H9 (cell line): ENCODE measurements at regions not wholly inside any gene's neighbourhood (a gene's known extent, or its start where the extent isn't known, plus 50 kb on each side); places are given as distances from the start of the nearest gene placed in this dataset.

Source experiments
- DNase-seq: peaks from one replicate; pipeline ENCODE4 v3.0.0-alpha.2; 2017
- H2AFZ ChIP-seq: one replicate; pipeline ENCODE4 v1.6.1; 2013; ENCODE audit warnings: mild to moderate bottlenecking, low read length, control low read depth, moderate library complexity
- H2AK5ac ChIP-seq: 2 replicates; pipeline ENCODE4 v1.6.1; 2013; ENCODE audit warnings: low read length, control low read depth, mixed read lengths; ENCODE audit not compliant: insufficient read length
- H2BK120ac ChIP-seq: one replicate; pipeline ENCODE4 v1.6.1; 2013; ENCODE audit warnings: low read depth, mild to moderate bottlenecking, low read length, control low read depth, inconsistent platforms; ENCODE audit not compliant: poor library complexity, severe bottlenecking
- H2BK12ac ChIP-seq: 2 replicates; pipeline ENCODE4 v1.6.1; 2013; ENCODE audit warnings: low read length, control low read depth, mixed read lengths, low read depth; ENCODE audit not compliant: insufficient read length
- H2BK15ac ChIP-seq: 2 replicates; pipeline ENCODE4 v1.6.1; 2013; ENCODE audit warnings: low read depth, low read length, control low read depth
- H2BK20ac ChIP-seq: one replicate; pipeline ENCODE4 v1.6.1; 2013; ENCODE audit warnings: low read depth, mild to moderate bottlenecking, low read length, control low read depth, inconsistent platforms; ENCODE audit not compliant: poor library complexity, severe bottlenecking
- H2BK5ac ChIP-seq: 2 replicates; pipeline ENCODE4 v1.6.1; 2013; ENCODE audit warnings: low read length, control low read depth, mixed read lengths; ENCODE audit not compliant: insufficient read length
- H3K14ac ChIP-seq: 2 replicates; pipeline ENCODE4 v1.6.1; 2013; ENCODE audit warnings: low read length, control low read depth; ENCODE audit not compliant: insufficient read depth
- H3K18ac ChIP-seq: 2 replicates; pipeline ENCODE4 v1.6.1; 2013; ENCODE audit warnings: low read depth, mild to moderate bottlenecking, mixed read lengths, low read length, control low read depth; ENCODE audit not compliant: insufficient read length
- H3K23ac ChIP-seq: 2 replicates; pipeline ENCODE4 v1.6.1; 2013; ENCODE audit warnings: low read length, control low read depth, mixed read lengths, low read depth; ENCODE audit not compliant: insufficient read length
- H3K23me2 ChIP-seq: 2 replicates; pipeline ENCODE4 v1.6.1; 2013; ENCODE audit warnings: low read depth, mild to moderate bottlenecking, mixed read lengths, low read length, control low read depth; ENCODE audit not compliant: insufficient read length, poor library complexity, severe bottlenecking
- H3K27ac ChIP-seq: 2 replicates; pipeline ENCODE4 v1.5.1; 2013; ENCODE audit warnings: low read length, control low read depth, mixed read lengths, low read depth; ENCODE audit not compliant: insufficient read length
- H3K27me3 ChIP-seq: 2 replicates; pipeline ENCODE4 v1.6.1; 2013; ENCODE audit warnings: low read length, control low read depth, inconsistent platforms; ENCODE audit not compliant: insufficient read depth
- H3K4ac ChIP-seq: 2 replicates; pipeline ENCODE4 v1.6.1; 2013; ENCODE audit warnings: low read depth, mild to moderate bottlenecking, control low read depth, inconsistent platforms, low read length, moderate library complexity
- H3K4me1 ChIP-seq: 2 replicates; pipeline ENCODE4 v1.6.1; 2013; ENCODE audit warnings: low read length, control low read depth, inconsistent platforms; ENCODE audit not compliant: insufficient read depth
- H3K4me2 ChIP-seq: 2 replicates; pipeline ENCODE4 v1.6.1; 2013; ENCODE audit warnings: low read length, control low read depth, mixed read lengths; ENCODE audit not compliant: insufficient read length, insufficient read depth
- H3K56ac ChIP-seq: 2 replicates; pipeline ENCODE4 v1.6.1; 2013; ENCODE audit warnings: low read depth, mild to moderate bottlenecking, mixed read lengths, low read length, control low read depth; ENCODE audit not compliant: insufficient read length
- H3K79me1 ChIP-seq: 2 replicates; pipeline ENCODE4 v1.6.1; 2013; ENCODE audit warnings: low read depth, mild to moderate bottlenecking, moderate library complexity, low read length, control low read depth, inconsistent platforms; ENCODE audit not compliant: insufficient read depth, poor library complexity, severe bottlenecking
- H3K79me2 ChIP-seq: 2 replicates; pipeline ENCODE4 v1.6.1; 2013; ENCODE audit warnings: low read length, control low read depth, inconsistent platforms; ENCODE audit not compliant: insufficient read depth
- H3K9ac ChIP-seq: 2 replicates; pipeline ENCODE4 v1.6.1; 2013; ENCODE audit warnings: low read length, control low read depth, mixed read lengths; ENCODE audit not compliant: insufficient read length; ENCODE audit errors: extremely low read depth
- H3K9me3 ChIP-seq: one replicate; pipeline ENCODE4 v1.6.1; 2013; ENCODE audit warnings: low read depth, low read length, inconsistent platforms; ENCODE audit not compliant: control insufficient read depth
- H3T11ph ChIP-seq: one replicate; pipeline ENCODE4 v1.6.1; 2013; ENCODE audit warnings: mild to moderate bottlenecking, low read length, control low read depth, inconsistent platforms
- H4K20me1 ChIP-seq: one replicate; pipeline ENCODE4 v1.6.1; 2013; ENCODE audit not compliant: control insufficient read depth, insufficient read length, insufficient read depth
- H4K5ac ChIP-seq: 2 replicates; pipeline ENCODE4 v1.6.1; 2013; ENCODE audit warnings: low read depth, mild to moderate bottlenecking, mixed read lengths, low read length, control low read depth; ENCODE audit not compliant: insufficient read length
- H4K8ac ChIP-seq: replicated peaks from 2 replicates; pipeline ENCODE4 v1.6.1; 2013; ENCODE audit warnings: low read length, control low read depth, mixed read lengths, low read depth; ENCODE audit not compliant: insufficient read length
- H4K91ac ChIP-seq: 2 replicates; pipeline ENCODE4 v1.6.1; 2013; ENCODE audit warnings: low read depth, mild to moderate bottlenecking, moderate library complexity, mixed read lengths, low read length, control low read depth; ENCODE audit not compliant: insufficient read length
- H3K27ac Mint-ChIP-seq, 3 experiments: 2 replicates in 2 of 3; 3 replicates in 1 of 3; pipeline ENCODE4 v1.8.0; 2020 to 2021; ENCODE audit warnings: mixed read lengths in 3 of 3, mild to moderate bottlenecking in 1 of 3, moderate library complexity in 1 of 3
- H3K27me3 Mint-ChIP-seq: 2 replicates; pipeline ENCODE4 v1.8.0; 2021; ENCODE audit warnings: low read depth, mild to moderate bottlenecking, moderate library complexity, mixed read lengths
- H3K36me3 Mint-ChIP-seq, 3 experiments: 2 replicates in 2 of 3; 3 replicates in 1 of 3; pipeline ENCODE4 v1.8.0; 2020 to 2021; ENCODE audit warnings: low read depth in 3 of 3, mixed read lengths in 3 of 3; ENCODE audit not compliant: insufficient read depth in 1 of 3
- H3K4me1 Mint-ChIP-seq, 2 experiments: 2 replicates each; pipeline ENCODE4 v1.8.0; 2020; ENCODE audit warnings: mixed read lengths in 2 of 2
- H3K4me3 Mint-ChIP-seq, 2 experiments: 2 replicates in 1 of 2; 3 replicates in 1 of 2; pipeline ENCODE4 v1.8.0; 2020 to 2021; ENCODE audit warnings: mild to moderate bottlenecking in 2 of 2, mixed read lengths in 2 of 2, moderate library complexity in 1 of 2
- H3K9me3 Mint-ChIP-seq, 2 experiments: 2 replicates in 1 of 2; 3 replicates in 1 of 2; pipeline ENCODE4 v1.8.0; 2020; ENCODE audit warnings: mild to moderate bottlenecking in 2 of 2, mixed read lengths in 2 of 2, moderate library complexity in 1 of 2
- CTCF ChIP-seq: fragments of 200-600 bp; sonication (generic); conservative IDR thresholded peaks from 3 replicates; pipeline ENCODE4 v1.8.0; 2021; ENCODE audit warnings: antibody characterized with exemption, mild to moderate bottlenecking
- WGBS: extraction: QIAGEN DNeasy Blood & Tissue Kit; methylation state at CpG from one replicate; pipeline ENCODE4 v1.1.7; 2013; ENCODE audit warnings: missing lambda C conversion rate, low lambda C conversion rate, mixed read lengths; ENCODE audit not compliant: insufficient read length; ENCODE audit errors: extremely low coverage; 5-methylcytosine and 5-hydroxymethylcytosine counted together

GRCh38 chr2:117760916-117761315 is 53.6 kb upstream of the DDX18 start:
- no peak for DNase-seq
- Histone ChIP-seq H4K91ac (no peak overlapping the region), H3K4ac (no peak overlapping the region), H3K27ac (no peak overlapping the region), H3K4me2 (no peak overlapping the region), H3K79me2 (no peaks in the 10 kb centered on the region), H2AK5ac (no peak overlapping the region), H2AFZ (no peak overlapping the region), H2BK120ac (no peak overlapping the region), H3K4me1 (no peaks in the 10 kb centered on the region), H3T11ph (no peak overlapping the region), H3K14ac (no peak overlapping the region), H3K18ac (no peak overlapping the region), H3K56ac (no peak overlapping the region), H4K20me1 (no peaks in the 10 kb centered on the region), H3K79me1 (no peaks in the 10 kb centered on the region), H3K9me3 (no peaks in the 10 kb centered on the region), H3K27me3 (no peaks in the 10 kb centered on the region), H3K23me2 (no peaks in the 10 kb centered on the region), H4K5ac (no peak overlapping the region), H2BK5ac (no peak overlapping the region), H2BK15ac (no peak overlapping the region), H2BK20ac (no peak overlapping the region), H2BK12ac (no peak overlapping the region), H4K8ac (no peak overlapping the region), H3K9ac (no peak overlapping the region), H3K23ac (no peak overlapping the region)
- H3K4me3 Mint-ChIP-seq = no peak overlapping the region
- H3K27me3 Mint-ChIP-seq = no peaks in the 10 kb centered on the region
- no peaks in the 10 kb centered on the region; a peak in 1 of 5 replicates for H3K9me3 Mint-ChIP-seq
- H3K36me3 Mint-ChIP-seq = no peaks in the 10 kb centered on the region
- H3K4me1 Mint-ChIP-seq = no peaks in the 10 kb centered on the region
- TF ChIP-seq CTCF = no peak
- no CpG with 5 or more reads among the region's 1 CpG for WGBS
- H3K27ac Mint-ChIP-seq = no peak overlapping the region
